WTC11 (cell line): ENCODE measurements at regions not wholly inside any gene's neighbourhood (a gene's known extent, or its start where the extent isn't known, plus 50 kb on each side); places are given as distances from the start of the nearest gene placed in this dataset.

Source experiments
- ATAC-seq: fragments of 200-7000 bp; cut with Tn5 transposase; 2 replicates; pipeline ENCODE4 v1.10.0; 2021; ENCODE audit warnings: mild to moderate bottlenecking, moderate library complexity
- CTCF ChIA-PET: fragments of 300-600 bp; sonication (Branson Sonifier 250); formaldehyde crosslinking; loops from one replicate; lab custom pipeline; 2021; ENCODE audit warnings: antibody characterized with exemption; lab: Charles Lee
- POLR2A ChIA-PET: fragments of 350-600 bp; sonication (Branson Sonifier 250); formaldehyde crosslinking; loops from one replicate; lab custom pipeline; 2021; ENCODE audit warnings: antibody characterized with exemption; lab: Charles Lee
- DNase-seq: peaks from one replicate; pipeline ENCODE4 v3.0.0; 2021; ENCODE audit warnings: low spot score
- H3K27ac Mint-ChIP-seq: 2 replicates; pipeline ENCODE4 v1.8.0; 2021; ENCODE audit warnings: mixed read lengths
- H3K27me3 Mint-ChIP-seq: 2 replicates; pipeline ENCODE4 v1.8.0; 2021; ENCODE audit warnings: low read depth, mild to moderate bottlenecking, moderate library complexity, mixed read lengths
- H3K36me3 Mint-ChIP-seq: 2 replicates; pipeline ENCODE4 v1.8.0; 2021; ENCODE audit warnings: mixed read lengths
- H3K4me1 Mint-ChIP-seq: 2 replicates; pipeline ENCODE4 v1.8.0; 2022; ENCODE audit warnings: mixed read lengths
- H3K4me3 Mint-ChIP-seq: 2 replicates; pipeline ENCODE4 v1.8.0; 2021; ENCODE audit warnings: mild to moderate bottlenecking, moderate library complexity, mixed read lengths
- H3K9me3 Mint-ChIP-seq: 2 replicates; pipeline ENCODE4 v1.8.0; 2021; ENCODE audit warnings: mixed read lengths
- FOXK1 ChIP-seq: sonication (generic); formaldehyde crosslinking; IDR thresholded peaks from 2 replicates; pipeline ENCODE4 v1.8.0; 2022; ENCODE audit warnings: mild to moderate bottlenecking, moderate library complexity, missing genetic modification reagents
- JUN ChIP-seq: sonication (generic); formaldehyde crosslinking; IDR thresholded peaks from 2 replicates; pipeline ENCODE4 v1.8.0; 2023; ENCODE audit warnings: mild to moderate bottlenecking, missing genetic modification reagents
- MXD4 ChIP-seq: fragments of 250-450 bp; sonication (Bioruptor Pico); IDR thresholded peaks from 2 replicates; pipeline ENCODE4 v1.8.0; 2021; ENCODE audit warnings: mild to moderate bottlenecking, moderate library complexity, borderline replicate concordance
- NFATC4 ChIP-seq: fragments of 250-450 bp; sonication (Bioruptor Pico); IDR thresholded peaks from 2 replicates; pipeline ENCODE4 v1.9.0; 2021; ENCODE audit warnings: mild to moderate bottlenecking
- NR1H2 ChIP-seq: sonication (generic); formaldehyde crosslinking; IDR thresholded peaks from 2 replicates; pipeline ENCODE4 v1.9.0; 2021; ENCODE audit warnings: mild to moderate bottlenecking, moderate library complexity, missing genetic modification reagents
- NR3C1 ChIP-seq: sonication (generic); formaldehyde crosslinking; conservative IDR thresholded peaks from 2 replicates; pipeline ENCODE4 v1.8.1; 2023; ENCODE audit warnings: low read depth, mild to moderate bottlenecking, missing genetic modification reagents
- RORB ChIP-seq: fragments of 250-450 bp; sonication (Bioruptor Pico); IDR thresholded peaks from 2 replicates; pipeline ENCODE4 v1.9.0; 2021; ENCODE audit warnings: mild to moderate bottlenecking
- SOX15 ChIP-seq: fragments of 250-450 bp; sonication (Bioruptor Pico); IDR thresholded peaks from 2 replicates; pipeline ENCODE4 v1.9.0; 2021; ENCODE audit warnings: mild to moderate bottlenecking
- ZBTB21 ChIP-seq: sonication (generic); formaldehyde crosslinking; IDR thresholded peaks from 2 replicates; pipeline ENCODE4 v1.8.1; 2023; ENCODE audit warnings: mild to moderate bottlenecking, missing genetic modification reagents, borderline replicate concordance
- ZNF263 ChIP-seq: sonication (generic); formaldehyde crosslinking; IDR thresholded peaks from 2 replicates; pipeline ENCODE4 v1.8.1; 2022; ENCODE audit warnings: low read depth, mild to moderate bottlenecking, moderate library complexity, missing genetic modification reagents
- ZNF396 ChIP-seq: fragments of 250-450 bp; sonication (Bioruptor Pico); IDR thresholded peaks from 2 replicates; pipeline ENCODE4 v1.8.0; 2021; ENCODE audit warnings: mild to moderate bottlenecking, moderate library complexity, borderline replicate concordance
- ZNF671 ChIP-seq: fragments of 250-450 bp; sonication (Bioruptor Pico); IDR thresholded peaks from 2 replicates; pipeline ENCODE4 v1.8.0; 2021; ENCODE audit warnings: mild to moderate bottlenecking
- TF ChIP-seq, protein P1 (sequence below): sonication (generic); formaldehyde crosslinking; IDR thresholded peaks from 2 replicates; pipeline ENCODE4 v1.8.1; 2022; ENCODE audit warnings: low read depth, missing genetic modification reagents, borderline replicate concordance
- TF ChIP-seq, protein P2 (sequence below): sonication (generic); formaldehyde crosslinking; IDR thresholded peaks from 2 replicates; pipeline ENCODE4 v1.8.1; 2023; ENCODE audit warnings: mild to moderate bottlenecking, missing genetic modification reagents, borderline replicate concordance
- TF ChIP-seq, protein P3 (sequence below): sonication (generic); formaldehyde crosslinking; IDR thresholded peaks from 2 replicates; pipeline ENCODE4 v1.8.1; 2023; ENCODE audit warnings: mild to moderate bottlenecking, missing genetic modification reagents
- TF ChIP-seq, protein P4 (sequence below): sonication (generic); formaldehyde crosslinking; conservative IDR thresholded peaks from 2 replicates; pipeline ENCODE4 v1.8.1; 2022; ENCODE audit warnings: mild to moderate bottlenecking, missing genetic modification reagents
- TF ChIP-seq, protein P5 (sequence below): fragments of 250-450 bp; sonication (Bioruptor Pico); IDR thresholded peaks from 2 replicates; pipeline ENCODE4 v2.1.2; 2022; ENCODE audit warnings: mild to moderate bottlenecking, moderate library complexity
- TF ChIP-seq, protein P6 (sequence below): sonication (generic); formaldehyde crosslinking; IDR thresholded peaks from 2 replicates; pipeline ENCODE4 v1.8.1; 2023; ENCODE audit warnings: mild to moderate bottlenecking, moderate library complexity, missing genetic modification reagents
- TF ChIP-seq, protein P7 (sequence below): sonication (generic); formaldehyde crosslinking; IDR thresholded peaks from 2 replicates; pipeline ENCODE4 v1.8.0; 2022; ENCODE audit warnings: mild to moderate bottlenecking, missing genetic modification reagents
- TF ChIP-seq, protein P8 (sequence below): sonication (generic); formaldehyde crosslinking; IDR thresholded peaks from 2 replicates; pipeline ENCODE4 v1.8.0; 2022; ENCODE audit warnings: mild to moderate bottlenecking, missing genetic modification reagents

DNA sequence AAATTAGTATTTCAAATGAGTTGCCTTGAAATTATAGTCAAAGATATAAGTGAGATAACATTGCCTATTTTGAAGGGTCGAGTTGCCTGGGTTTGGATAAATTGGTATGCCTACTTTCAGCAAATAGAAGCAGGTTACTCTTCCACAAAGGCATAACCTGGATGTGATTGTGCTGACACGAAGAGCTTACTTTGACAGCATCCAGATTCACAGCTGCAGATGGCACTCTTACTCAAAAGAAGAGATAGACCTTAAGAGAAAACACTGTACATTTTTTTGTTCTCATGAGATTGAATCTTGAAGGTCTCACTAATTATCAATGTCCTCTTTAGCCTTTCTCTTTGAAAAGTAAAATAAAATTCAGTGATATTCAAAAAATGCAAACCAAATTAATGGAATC lies 1338.7 kb downstream of the REEP3 start:
- H3K27me3 Mint-ChIP-seq, result no peaks in the 10 kb centered on the region
- H3K36me3 Mint-ChIP-seq, result no peaks in the 10 kb centered on the region
- H3K4me1 Mint-ChIP-seq, result peaks cover 2% of the 10 kb centered on the region; the same call in 1 of the 2 replicates
- ChIA-PET CTCF (no interaction called here), POLR2A (no interaction called here)
- no peak overlapping the region for H3K27ac Mint-ChIP-seq
- H3K9me3 Mint-ChIP-seq, result no peaks in the 10 kb centered on the region
- no peak for TF ChIP-seq SOX15 (CRISPR knock-in tag)
- TF ChIP-seq, protein P1, sequence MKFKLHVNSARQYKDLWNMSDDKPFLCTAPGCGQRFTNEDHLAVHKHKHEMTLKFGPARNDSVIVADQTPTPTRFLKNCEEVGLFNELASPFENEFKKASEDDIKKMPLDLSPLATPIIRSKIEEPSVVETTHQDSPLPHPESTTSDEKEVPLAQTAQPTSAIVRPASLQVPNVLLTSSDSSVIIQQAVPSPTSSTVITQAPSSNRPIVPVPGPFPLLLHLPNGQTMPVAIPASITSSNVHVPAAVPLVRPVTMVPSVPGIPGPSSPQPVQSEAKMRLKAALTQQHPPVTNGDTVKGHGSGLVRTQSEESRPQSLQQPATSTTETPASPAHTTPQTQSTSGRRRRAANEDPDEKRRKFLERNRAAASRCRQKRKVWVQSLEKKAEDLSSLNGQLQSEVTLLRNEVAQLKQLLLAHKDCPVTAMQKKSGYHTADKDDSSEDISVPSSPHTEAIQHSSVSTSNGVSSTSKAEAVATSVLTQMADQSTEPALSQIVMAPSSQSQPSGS (CRISPR knock-in tag), result no peak
- no peak for TF ChIP-seq JUN (CRISPR knock-in tag)
- no peak for TF ChIP-seq ZBTB21
- TF ChIP-seq NR1H2 (CRISPR knock-in tag), result no peak
- TF ChIP-seq, protein P2, sequence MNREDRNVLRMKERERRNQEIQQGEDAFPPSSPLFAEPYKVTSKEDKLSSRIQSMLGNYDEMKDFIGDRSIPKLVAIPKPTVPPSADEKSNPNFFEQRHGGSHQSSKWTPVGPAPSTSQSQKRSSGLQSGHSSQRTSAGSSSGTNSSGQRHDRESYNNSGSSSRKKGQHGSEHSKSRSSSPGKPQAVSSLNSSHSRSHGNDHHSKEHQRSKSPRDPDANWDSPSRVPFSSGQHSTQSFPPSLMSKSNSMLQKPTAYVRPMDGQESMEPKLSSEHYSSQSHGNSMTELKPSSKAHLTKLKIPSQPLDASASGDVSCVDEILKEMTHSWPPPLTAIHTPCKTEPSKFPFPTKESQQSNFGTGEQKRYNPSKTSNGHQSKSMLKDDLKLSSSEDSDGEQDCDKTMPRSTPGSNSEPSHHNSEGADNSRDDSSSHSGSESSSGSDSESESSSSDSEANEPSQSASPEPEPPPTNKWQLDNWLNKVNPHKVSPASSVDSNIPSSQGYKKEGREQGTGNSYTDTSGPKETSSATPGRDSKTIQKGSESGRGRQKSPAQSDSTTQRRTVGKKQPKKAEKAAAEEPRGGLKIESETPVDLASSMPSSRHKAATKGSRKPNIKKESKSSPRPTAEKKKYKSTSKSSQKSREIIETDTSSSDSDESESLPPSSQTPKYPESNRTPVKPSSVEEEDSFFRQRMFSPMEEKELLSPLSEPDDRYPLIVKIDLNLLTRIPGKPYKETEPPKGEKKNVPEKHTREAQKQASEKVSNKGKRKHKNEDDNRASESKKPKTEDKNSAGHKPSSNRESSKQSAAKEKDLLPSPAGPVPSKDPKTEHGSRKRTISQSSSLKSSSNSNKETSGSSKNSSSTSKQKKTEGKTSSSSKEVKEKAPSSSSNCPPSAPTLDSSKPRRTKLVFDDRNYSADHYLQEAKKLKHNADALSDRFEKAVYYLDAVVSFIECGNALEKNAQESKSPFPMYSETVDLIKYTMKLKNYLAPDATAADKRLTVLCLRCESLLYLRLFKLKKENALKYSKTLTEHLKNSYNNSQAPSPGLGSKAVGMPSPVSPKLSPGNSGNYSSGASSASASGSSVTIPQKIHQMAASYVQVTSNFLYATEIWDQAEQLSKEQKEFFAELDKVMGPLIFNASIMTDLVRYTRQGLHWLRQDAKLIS, result no peak
- TF ChIP-seq, protein P3, sequence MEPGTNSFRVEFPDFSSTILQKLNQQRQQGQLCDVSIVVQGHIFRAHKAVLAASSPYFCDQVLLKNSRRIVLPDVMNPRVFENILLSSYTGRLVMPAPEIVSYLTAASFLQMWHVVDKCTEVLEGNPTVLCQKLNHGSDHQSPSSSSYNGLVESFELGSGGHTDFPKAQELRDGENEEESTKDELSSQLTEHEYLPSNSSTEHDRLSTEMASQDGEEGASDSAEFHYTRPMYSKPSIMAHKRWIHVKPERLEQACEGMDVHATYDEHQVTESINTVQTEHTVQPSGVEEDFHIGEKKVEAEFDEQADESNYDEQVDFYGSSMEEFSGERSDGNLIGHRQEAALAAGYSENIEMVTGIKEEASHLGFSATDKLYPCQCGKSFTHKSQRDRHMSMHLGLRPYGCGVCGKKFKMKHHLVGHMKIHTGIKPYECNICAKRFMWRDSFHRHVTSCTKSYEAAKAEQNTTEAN (CRISPR knock-in tag), result no peak
- TF ChIP-seq, protein P4, sequence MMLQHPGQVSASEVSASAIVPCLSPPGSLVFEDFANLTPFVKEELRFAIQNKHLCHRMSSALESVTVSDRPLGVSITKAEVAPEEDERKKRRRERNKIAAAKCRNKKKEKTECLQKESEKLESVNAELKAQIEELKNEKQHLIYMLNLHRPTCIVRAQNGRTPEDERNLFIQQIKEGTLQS (CRISPR knock-in tag), result no peak
- no peak for TF ChIP-seq MXD4 (CRISPR knock-in tag)
- TF ChIP-seq ZNF263 (CRISPR knock-in tag), result no peak
- TF ChIP-seq, protein P5, sequence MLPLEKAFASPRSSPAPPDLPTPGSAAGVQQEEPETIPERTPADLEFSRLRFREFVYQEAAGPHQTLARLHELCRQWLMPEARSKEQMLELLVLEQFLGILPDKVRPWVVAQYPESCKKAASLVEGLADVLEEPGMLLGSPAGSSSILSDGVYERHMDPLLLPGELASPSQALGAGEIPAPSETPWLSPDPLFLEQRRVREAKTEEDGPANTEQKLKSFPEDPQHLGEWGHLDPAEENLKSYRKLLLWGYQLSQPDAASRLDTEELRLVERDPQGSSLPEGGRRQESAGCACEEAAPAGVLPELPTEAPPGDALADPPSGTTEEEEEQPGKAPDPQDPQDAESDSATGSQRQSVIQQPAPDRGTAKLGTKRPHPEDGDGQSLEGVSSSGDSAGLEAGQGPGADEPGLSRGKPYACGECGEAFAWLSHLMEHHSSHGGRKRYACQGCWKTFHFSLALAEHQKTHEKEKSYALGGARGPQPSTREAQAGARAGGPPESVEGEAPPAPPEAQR (CRISPR knock-in tag), result no peak
- no peak for TF ChIP-seq NR3C1 (CRISPR knock-in tag)
- TF ChIP-seq ZNF671 (CRISPR knock-in tag), result no peak
- no peak for TF ChIP-seq FOXK1 (CRISPR knock-in tag)
- TF ChIP-seq, protein P6, sequence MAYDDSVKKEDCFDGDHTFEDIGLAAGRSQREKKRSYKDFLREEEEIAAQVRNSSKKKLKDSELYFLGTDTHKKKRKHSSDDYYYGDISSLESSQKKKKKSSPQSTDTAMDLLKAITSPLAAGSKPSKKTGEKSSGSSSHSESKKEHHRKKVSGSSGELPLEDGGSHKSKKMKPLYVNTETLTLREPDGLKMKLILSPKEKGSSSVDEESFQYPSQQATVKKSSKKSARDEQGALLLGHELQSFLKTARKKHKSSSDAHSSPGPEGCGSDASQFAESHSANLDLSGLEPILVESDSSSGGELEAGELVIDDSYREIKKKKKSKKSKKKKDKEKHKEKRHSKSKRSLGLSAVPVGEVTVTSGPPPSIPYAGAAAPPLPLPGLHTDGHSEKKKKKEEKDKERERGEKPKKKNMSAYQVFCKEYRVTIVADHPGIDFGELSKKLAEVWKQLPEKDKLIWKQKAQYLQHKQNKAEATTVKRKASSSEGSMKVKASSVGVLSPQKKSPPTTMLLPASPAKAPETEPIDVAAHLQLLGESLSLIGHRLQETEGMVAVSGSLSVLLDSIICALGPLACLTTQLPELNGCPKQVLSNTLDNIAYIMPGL, result no peak
- no peak for TF ChIP-seq NFATC4
- TF ChIP-seq RORB (CRISPR knock-in tag), result no peak
- no peak for TF ChIP-seq ZNF396 (CRISPR knock-in tag)
- TF ChIP-seq, protein P7, sequence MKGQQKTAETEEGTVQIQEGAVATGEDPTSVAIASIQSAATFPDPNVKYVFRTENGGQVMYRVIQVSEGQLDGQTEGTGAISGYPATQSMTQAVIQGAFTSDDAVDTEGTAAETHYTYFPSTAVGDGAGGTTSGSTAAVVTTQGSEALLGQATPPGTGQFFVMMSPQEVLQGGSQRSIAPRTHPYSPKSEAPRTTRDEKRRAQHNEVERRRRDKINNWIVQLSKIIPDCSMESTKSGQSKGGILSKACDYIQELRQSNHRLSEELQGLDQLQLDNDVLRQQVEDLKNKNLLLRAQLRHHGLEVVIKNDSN, result no peak
- TF ChIP-seq, protein P8, sequence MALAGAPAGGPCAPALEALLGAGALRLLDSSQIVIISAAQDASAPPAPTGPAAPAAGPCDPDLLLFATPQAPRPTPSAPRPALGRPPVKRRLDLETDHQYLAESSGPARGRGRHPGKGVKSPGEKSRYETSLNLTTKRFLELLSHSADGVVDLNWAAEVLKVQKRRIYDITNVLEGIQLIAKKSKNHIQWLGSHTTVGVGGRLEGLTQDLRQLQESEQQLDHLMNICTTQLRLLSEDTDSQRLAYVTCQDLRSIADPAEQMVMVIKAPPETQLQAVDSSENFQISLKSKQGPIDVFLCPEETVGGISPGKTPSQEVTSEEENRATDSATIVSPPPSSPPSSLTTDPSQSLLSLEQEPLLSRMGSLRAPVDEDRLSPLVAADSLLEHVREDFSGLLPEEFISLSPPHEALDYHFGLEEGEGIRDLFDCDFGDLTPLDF, result no peak
- DNase-seq, result no peak
- H3K4me3 Mint-ChIP-seq, result no peak overlapping the region
- no peak for ATAC-seq
